ENCODE measurements at regions not wholly inside any gene's neighbourhood (a gene's known extent, or its start where the extent isn't known, plus 50 kb on each side); places are given as distances from the start of the nearest gene placed in this dataset.

GRCh38 chr3:168223085-168223484 lies 127.4 kb upstream of the GOLIM4 start:
- no peak for DNase-seq (ENCODE audit: low read depth)
- no peak overlapping the region for H3K4me3 ChIP-seq (ENCODE audit: low read depth, low read length)
- TF ChIP-seq CTCF (conservative IDR thresholded peaks at IDR 0.05; ENCODE audit: low read depth, low read length) = no peak

- no peak for TF ChIP-seq CTCF (conservative IDR thresholded peaks at IDR 0.05; ENCODE audit: low read depth, low read length)
- no peak overlapping the region for H3K4me3 ChIP-seq (ENCODE audit: low read depth, low read length)
- DNase-seq (ENCODE audit: low read depth) = no peak
Observed at GRCh38 chr3:168220556-168220955, 124.8 kb upstream of the GOLIM4 start.

- no peak for TF ChIP-seq CTCF (conservative IDR thresholded peaks at IDR 0.05; ENCODE audit: low read depth, low read length)
- no peak overlapping the region for H3K4me3 ChIP-seq (ENCODE audit: low read depth, low read length)
- DNase-seq (ENCODE audit: low read depth) = no peak
Observed at GRCh38 chr3:168219530-168219929, 123.8 kb upstream of the GOLIM4 start.

GRCh38 chr3:168218600-168218999 lies 122.9 kb upstream of the GOLIM4 start:
- no peak overlapping the region for H3K4me3 ChIP-seq (ENCODE audit: low read depth, low read length)
- no peak for TF ChIP-seq CTCF (conservative IDR thresholded peaks at IDR 0.05; ENCODE audit: low read depth, low read length)
- DNase-seq (ENCODE audit: low read depth) = no peak

GRCh38 chr3:168216851-168217250 lies 121.1 kb upstream of the GOLIM4 start:
- H3K4me3 ChIP-seq (ENCODE audit: low read depth, low read length) = no peak overlapping the region
- no peak for DNase-seq (ENCODE audit: low read depth)
- TF ChIP-seq CTCF (conservative IDR thresholded peaks at IDR 0.05; ENCODE audit: low read depth, low read length) = no peak

- TF ChIP-seq CTCF (conservative IDR thresholded peaks at IDR 0.05; ENCODE audit: low read depth, low read length) = no peak
- peak; percentile 36 for DNase-seq (ENCODE audit: low read depth)
- H3K4me3 ChIP-seq (ENCODE audit: low read depth, low read length) = no peak overlapping the region
Observed at GRCh38 chr3:168213920-168214319, 118.2 kb upstream of the GOLIM4 start.

GRCh38 chr3:168212664-168213285 lies 117.1 kb upstream of the GOLIM4 start:
- no peak overlapping the region for H3K4me3 ChIP-seq (ENCODE audit: low read depth, low read length)
- no peak for TF ChIP-seq CTCF (conservative IDR thresholded peaks at IDR 0.05; ENCODE audit: low read depth, low read length)
- peak; percentile 5 for DNase-seq (ENCODE audit: low read depth)
